Adrenal gland (tissue), 5 donors: ENCODE measurements at regions not wholly inside any gene's neighbourhood (a gene's known extent, or its start where the extent isn't known, plus 50 kb on each side); places are given as distances from the start of the nearest gene placed in this dataset.

Experiments used
- POLR2A ChIP-seq, 2 donors: fragments of 450-650 bp; IDR thresholded peaks; one replicate each; pipeline ENCODE4 v1.6.1; 2017; ENCODE audit warnings: antibody characterized with exemption in 2 of 2, mild to moderate bottlenecking in 2 of 2, moderate library complexity in 1 of 2
- TF ChIP-seq, protein P1 (sequence below), 6 experiments: fragments of 450-650 bp in 4 of 6; fragments of 200-600 bp in 2 of 6; sonication (generic) in 1 of 6; IDR thresholded peaks; 1 replicate in 5 of 6; 2 replicates in 1 of 6; pipeline versions ENCODE4 v1.5.1 to v1.8.0; 2016 to 2021; ENCODE audit warnings: antibody characterized with exemption in 6 of 6, mild to moderate bottlenecking in 2 of 6, moderate library complexity in 1 of 6
- donor health status: DM: no; HTN: no; CAD: no.

DNA sequence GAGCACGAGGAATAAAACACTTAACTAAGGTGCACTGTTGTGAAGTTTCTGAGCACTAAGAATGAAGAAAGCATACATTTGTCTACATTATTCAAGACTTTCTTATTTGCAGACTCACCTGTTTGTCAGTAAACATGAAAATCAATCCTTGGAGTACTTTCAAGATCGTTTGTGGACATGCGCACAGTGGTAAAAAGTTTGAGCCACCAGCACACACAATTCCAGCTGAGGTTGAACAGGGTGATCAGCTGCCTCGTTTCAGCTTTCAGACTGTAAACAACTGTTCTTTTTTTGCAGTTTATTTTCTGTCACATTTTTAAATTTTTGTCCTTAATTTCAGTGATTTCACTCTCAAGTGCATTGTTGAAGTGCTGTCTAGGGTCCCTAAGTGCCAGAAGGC is 143.8 kb upstream of the VCX2 start:
- no peak for TF ChIP-seq POLR2A (IDR thresholded peaks at IDR 0.05)
- TF ChIP-seq, protein P1, sequence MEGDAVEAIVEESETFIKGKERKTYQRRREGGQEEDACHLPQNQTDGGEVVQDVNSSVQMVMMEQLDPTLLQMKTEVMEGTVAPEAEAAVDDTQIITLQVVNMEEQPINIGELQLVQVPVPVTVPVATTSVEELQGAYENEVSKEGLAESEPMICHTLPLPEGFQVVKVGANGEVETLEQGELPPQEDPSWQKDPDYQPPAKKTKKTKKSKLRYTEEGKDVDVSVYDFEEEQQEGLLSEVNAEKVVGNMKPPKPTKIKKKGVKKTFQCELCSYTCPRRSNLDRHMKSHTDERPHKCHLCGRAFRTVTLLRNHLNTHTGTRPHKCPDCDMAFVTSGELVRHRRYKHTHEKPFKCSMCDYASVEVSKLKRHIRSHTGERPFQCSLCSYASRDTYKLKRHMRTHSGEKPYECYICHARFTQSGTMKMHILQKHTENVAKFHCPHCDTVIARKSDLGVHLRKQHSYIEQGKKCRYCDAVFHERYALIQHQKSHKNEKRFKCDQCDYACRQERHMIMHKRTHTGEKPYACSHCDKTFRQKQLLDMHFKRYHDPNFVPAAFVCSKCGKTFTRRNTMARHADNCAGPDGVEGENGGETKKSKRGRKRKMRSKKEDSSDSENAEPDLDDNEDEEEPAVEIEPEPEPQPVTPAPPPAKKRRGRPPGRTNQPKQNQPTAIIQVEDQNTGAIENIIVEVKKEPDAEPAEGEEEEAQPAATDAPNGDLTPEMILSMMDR (IDR thresholded peaks at IDR 0.05) = no peak
